SK-N-SH (cell line): ENCODE measurements at regions not wholly inside any gene's neighbourhood (a gene's known extent, or its start where the extent isn't known, plus 50 kb on each side); places are given as distances from the start of the nearest gene placed in this dataset.

Experiments used
- CTCF ChIP-seq: fragments of 200-600 bp; sonication (generic); IDR thresholded peaks from 2 replicates; pipeline ENCODE4 v1.6.1; 2017; ENCODE audit warnings: antibody characterized with exemption, mild to moderate bottlenecking, moderate library complexity
- EZH2phosphoT487 ChIP-seq: fragments of 200-600 bp; sonication (generic); IDR thresholded peaks from 2 replicates; pipeline ENCODE4 v1.6.1; 2017; ENCODE audit warnings: low read depth, mixed run types, mild to moderate bottlenecking, antibody characterized with exemption, moderate library complexity, borderline replicate concordance
- GATA2 ChIP-seq: sonication (generic); formaldehyde crosslinking; IDR thresholded peaks from 2 replicates; pipeline ENCODE4 v1.5.0; 2020; ENCODE audit warnings: mild to moderate bottlenecking, missing genetic modification reagents
- IRF3 ChIP-seq: fragments of 150-350 bp; IDR thresholded peaks from 2 replicates; pipeline ENCODE4 v1.6.1; 2016; ENCODE audit warnings: mild to moderate bottlenecking, low read depth, low read length
- NRF1 ChIP-seq: IDR thresholded peaks from 2 replicates; pipeline ENCODE4 v1.6.1; 2012; ENCODE audit warnings: low read depth, mild to moderate bottlenecking, low read length
- POLR2AphosphoS5 ChIP-seq: IDR thresholded peaks from 2 replicates; pipeline ENCODE4 v1.6.1; 2012; ENCODE audit warnings: low read depth, low read length
- RXRA ChIP-seq: IDR thresholded peaks from 2 replicates; pipeline ENCODE4 v1.4.0; 2012; ENCODE audit warnings: low read depth, mild to moderate bottlenecking, borderline replicate concordance
- TCF12 ChIP-seq: IDR thresholded peaks from 2 replicates; pipeline ENCODE4 v1.4.0; 2012
- TEAD4 ChIP-seq: IDR thresholded peaks from 2 replicates; pipeline ENCODE4 v1.4.0; 2012; ENCODE audit warnings: mild to moderate bottlenecking, borderline replicate concordance; ENCODE audit not compliant: insufficient read depth
- USF1 ChIP-seq: IDR thresholded peaks from 2 replicates; pipeline ENCODE4 v1.4.0; 2012; ENCODE audit warnings: low read depth, borderline replicate concordance

GRCh38 chr5:4659851-4660250 lies 480.3 kb upstream of the ADAMTS16 start:
- TF ChIP-seq CTCF (no peak), TEAD4 (no peak), USF1 (no peak), TCF12 (no peak), RXRA (no peak), GATA2 (no peak), EZH2phosphoT487 (no peak), POLR2AphosphoS5 (no peak), IRF3 (no peak), NRF1 (no peak)
